SKM-1 treated with dmso at 0.1 percent for 144 hours (cell line): ENCODE measurements at regions not wholly inside any gene's neighbourhood (a gene's known extent, or its start where the extent isn't known, plus 50 kb on each side); places are given as distances from the start of the nearest gene placed in this dataset.
"Not testable (repeated sequence)": the region's sequence is repeated elsewhere in the genome, so short reads cannot be mapped to it uniquely, and the experiment has no call there.

Experiments
- DNase-seq: peaks from one replicate; lab custom pipeline; 2025; ENCODE audit not compliant: unreplicated experiment; lab: John Stamatoyannopoulos, UW

- no peak for DNase-seq
Observed at GRCh38 chr7:37598824-37599223, 84.7 kb upstream of the GPR141 start.

- DNase-seq, result no peak
Observed at GRCh38 chr7:37601321-37601720, 82.2 kb upstream of the GPR141 start.

DNA sequence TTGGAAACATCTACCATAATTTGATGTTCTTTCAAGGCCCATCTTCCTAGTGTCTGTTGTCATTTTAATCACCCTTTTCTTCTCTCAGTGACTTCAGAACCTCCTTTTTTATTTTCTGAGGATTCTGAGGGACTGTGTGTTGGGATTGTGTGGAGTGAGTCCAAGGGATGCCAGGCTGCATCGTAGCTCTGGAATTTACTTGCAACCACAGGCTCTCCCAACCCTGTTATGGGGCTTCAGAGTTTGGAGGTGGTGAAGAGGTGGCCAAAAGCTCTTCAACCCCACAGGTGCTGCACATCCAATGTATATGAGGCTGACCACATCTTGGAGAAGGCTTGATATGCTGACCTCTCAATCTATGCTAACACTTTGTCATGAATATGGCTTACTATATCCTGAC is 79.5 kb upstream of the GPR141 start:
- no peak for DNase-seq

- not testable (repeated sequence) for DNase-seq
Observed at GRCh38 chr7:37617406-37617805, 66.2 kb upstream of the GPR141 start.

GRCh38 chr7:37633048-37633447 is 50.5 kb upstream of the GPR141 start:
- DNase-seq, result no peak
